GM10248 (cell line): ENCODE measurements at regions not wholly inside any gene's neighbourhood (a gene's known extent, or its start where the extent isn't known, plus 50 kb on each side); places are given as distances from the start of the nearest gene placed in this dataset.

Source experiments
- CTCF ChIA-PET: fragments of 300-600 bp; sonication (Branson Sonifier 250); formaldehyde crosslinking; extraction: SDS; loops from one replicate; lab custom pipeline; 2021; ENCODE audit warnings: antibody characterized with exemption; lab: Yijun Ruan, JAX
- POLR2A ChIA-PET: fragments of 350-650 bp; sonication (Branson Sonifier 250); formaldehyde crosslinking; extraction: SDS; loops from one replicate; lab custom pipeline; 2020; ENCODE audit warnings: antibody characterized with exemption; lab: Yijun Ruan, JAX
- DNase-seq: peaks from one replicate; pipeline ENCODE4 v3.0.0; 2012; ENCODE audit errors: extremely low spot score
- TF ChIP-seq, protein P1 (sequence below): IDR thresholded peaks from 2 replicates; pipeline ENCODE4 v1.5.1; 2012; ENCODE audit warnings: mild to moderate bottlenecking, low read depth; ENCODE audit errors: extremely low read depth, missing control alignments, control extremely low read depth

DNA sequence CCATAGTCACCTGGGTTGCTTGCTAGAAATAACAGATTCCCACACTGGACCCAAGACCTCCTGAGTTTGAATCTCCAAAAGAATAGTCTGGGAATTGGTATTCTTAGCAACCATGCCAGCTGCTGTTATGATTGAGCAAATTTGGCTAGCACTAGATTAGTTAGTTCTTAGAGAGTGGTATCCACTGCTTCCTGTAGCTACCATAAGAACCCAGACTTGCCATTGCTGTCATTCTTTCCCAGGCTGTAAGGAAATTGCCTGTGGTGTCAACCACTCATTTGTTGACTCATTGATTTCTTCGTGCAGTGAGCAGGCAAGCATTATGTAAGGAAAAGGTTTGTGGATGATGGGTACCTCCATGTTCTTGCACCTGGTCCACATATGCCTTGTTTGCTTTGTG, 201.8 kb upstream of the RGS6 start:
- ChIA-PET CTCF (interaction anchor here (2.3 kb wide), 1 partner anchor 11 kb away, joined by 6 read pairs; no protein-coding TSS in a partner anchor), POLR2A (no interaction called here)
- no peak for DNase-seq
- TF ChIP-seq, protein P1, sequence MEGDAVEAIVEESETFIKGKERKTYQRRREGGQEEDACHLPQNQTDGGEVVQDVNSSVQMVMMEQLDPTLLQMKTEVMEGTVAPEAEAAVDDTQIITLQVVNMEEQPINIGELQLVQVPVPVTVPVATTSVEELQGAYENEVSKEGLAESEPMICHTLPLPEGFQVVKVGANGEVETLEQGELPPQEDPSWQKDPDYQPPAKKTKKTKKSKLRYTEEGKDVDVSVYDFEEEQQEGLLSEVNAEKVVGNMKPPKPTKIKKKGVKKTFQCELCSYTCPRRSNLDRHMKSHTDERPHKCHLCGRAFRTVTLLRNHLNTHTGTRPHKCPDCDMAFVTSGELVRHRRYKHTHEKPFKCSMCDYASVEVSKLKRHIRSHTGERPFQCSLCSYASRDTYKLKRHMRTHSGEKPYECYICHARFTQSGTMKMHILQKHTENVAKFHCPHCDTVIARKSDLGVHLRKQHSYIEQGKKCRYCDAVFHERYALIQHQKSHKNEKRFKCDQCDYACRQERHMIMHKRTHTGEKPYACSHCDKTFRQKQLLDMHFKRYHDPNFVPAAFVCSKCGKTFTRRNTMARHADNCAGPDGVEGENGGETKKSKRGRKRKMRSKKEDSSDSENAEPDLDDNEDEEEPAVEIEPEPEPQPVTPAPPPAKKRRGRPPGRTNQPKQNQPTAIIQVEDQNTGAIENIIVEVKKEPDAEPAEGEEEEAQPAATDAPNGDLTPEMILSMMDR, result no peak

- ChIA-PET POLR2A (no interaction called here), CTCF (interaction anchor here (1.4 to 2.3 kb wide), 2 partner anchors 10 to 13 kb away, joined by 3 to 6 read pairs; no protein-coding TSS in a partner anchor)
- no peak for DNase-seq
- TF ChIP-seq, protein P1, result no peak
These were observed 201.1 kb upstream of the RGS6 start for GRCh38 chr14:71731096-71731495.

- no peak for DNase-seq
- TF ChIP-seq, protein P1, result no peak
- ChIA-PET POLR2A (no interaction called here), CTCF (interaction anchor here (1.3 to 2.7 kb wide), 3 partner anchors 19 to 629 kb away, joined by 3 to 11 read pairs (median 4); no protein-coding TSS in a partner anchor)
These were observed 198.9 kb upstream of the RGS6 start for GRCh38 chr14:71733210-71733883.

DNA sequence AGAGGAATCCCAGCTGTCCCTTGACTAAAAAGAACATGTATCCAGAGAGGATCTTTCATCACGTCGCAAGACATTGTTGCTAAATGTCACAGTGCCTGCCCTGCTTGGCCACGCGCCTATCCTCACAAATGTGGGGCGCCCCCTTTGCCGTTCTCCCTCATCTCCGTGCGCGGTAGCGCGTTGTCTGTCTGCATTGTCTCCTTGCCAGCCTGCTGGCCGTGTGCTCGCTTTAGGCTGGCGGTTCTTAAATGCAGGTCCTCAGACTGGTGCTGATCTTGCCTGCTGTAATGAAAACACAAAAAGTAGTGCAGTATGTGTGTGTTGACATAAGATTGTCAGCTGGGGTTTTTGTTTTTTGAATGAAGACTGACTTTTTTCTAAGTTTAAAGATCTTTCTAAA, 198.2 kb upstream of the RGS6 start:
- no peak for DNase-seq
- CTCF ChIA-PET, result interaction anchor here (1.3 to 2.7 kb wide), 3 partner anchors 18 to 629 kb away, joined by 3 to 11 read pairs (median 4); no protein-coding TSS in a partner anchor
- POLR2A ChIA-PET, result no interaction called here
- TF ChIP-seq, protein P1, result no peak

GRCh38 chr14:71734885-71735284, 197.3 kb upstream of the RGS6 start:
- CTCF ChIA-PET, result no interaction called here

GRCh38 chr14:71737760-71738159, 194.5 kb upstream of the RGS6 start:
- TF ChIP-seq, protein P1, result no peak
- CTCF ChIA-PET, result interaction anchor here (0.9 to 3.8 kb wide), 5 partner anchors 15 to 600 kb away, joined by 3 to 23 read pairs (median 3); no protein-coding TSS in a partner anchor
- POLR2A ChIA-PET, result no interaction called here
- DNase-seq, result no peak

More at GRCh38 chr14:71734885-71735284, 197.3 kb upstream of the RGS6 start:
- POLR2A ChIA-PET, result no interaction called here
- DNase-seq, result no peak
- TF ChIP-seq, protein P1, result no peak
